ENCODE measurements at regions not wholly inside any gene's neighbourhood (a gene's known extent, or its start where the extent isn't known, plus 50 kb on each side); places are given as distances from the start of the nearest gene placed in this dataset.
"Not testable (repeated sequence)": the region's sequence is repeated elsewhere in the genome, so short reads cannot be mapped to it uniquely, and the experiment has no call there.

DNA sequence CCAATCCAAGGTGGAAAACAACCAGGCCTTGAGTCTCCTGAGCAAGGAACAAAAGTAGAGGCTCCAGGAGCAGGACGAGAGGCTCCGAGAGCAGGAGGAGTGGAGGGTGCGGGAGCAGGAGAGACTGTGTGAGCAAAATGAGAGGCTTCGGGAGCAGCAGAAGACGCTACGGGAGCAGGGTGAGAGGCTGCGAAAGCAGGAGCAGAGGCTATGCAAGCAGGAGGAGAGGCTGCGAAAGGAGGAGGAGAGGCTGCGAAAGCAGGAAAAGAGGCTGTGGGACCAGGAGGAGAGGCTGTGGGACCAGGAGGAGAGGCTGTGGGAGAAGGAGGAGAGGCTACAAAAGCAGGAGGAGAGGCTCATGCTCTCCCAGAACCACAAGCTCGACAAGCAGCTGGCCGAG lies 60.3 kb upstream of the UBE2Q2 start:
- no peak overlapping the region for H3K4me3 ChIP-seq (ENCODE audit: low read depth, low read length)
- no peak for DNase-seq (ENCODE audit: low read depth)
- TF ChIP-seq, protein P1, sequence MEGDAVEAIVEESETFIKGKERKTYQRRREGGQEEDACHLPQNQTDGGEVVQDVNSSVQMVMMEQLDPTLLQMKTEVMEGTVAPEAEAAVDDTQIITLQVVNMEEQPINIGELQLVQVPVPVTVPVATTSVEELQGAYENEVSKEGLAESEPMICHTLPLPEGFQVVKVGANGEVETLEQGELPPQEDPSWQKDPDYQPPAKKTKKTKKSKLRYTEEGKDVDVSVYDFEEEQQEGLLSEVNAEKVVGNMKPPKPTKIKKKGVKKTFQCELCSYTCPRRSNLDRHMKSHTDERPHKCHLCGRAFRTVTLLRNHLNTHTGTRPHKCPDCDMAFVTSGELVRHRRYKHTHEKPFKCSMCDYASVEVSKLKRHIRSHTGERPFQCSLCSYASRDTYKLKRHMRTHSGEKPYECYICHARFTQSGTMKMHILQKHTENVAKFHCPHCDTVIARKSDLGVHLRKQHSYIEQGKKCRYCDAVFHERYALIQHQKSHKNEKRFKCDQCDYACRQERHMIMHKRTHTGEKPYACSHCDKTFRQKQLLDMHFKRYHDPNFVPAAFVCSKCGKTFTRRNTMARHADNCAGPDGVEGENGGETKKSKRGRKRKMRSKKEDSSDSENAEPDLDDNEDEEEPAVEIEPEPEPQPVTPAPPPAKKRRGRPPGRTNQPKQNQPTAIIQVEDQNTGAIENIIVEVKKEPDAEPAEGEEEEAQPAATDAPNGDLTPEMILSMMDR (IDR thresholded peaks at IDR 0.05; ENCODE audit: low read depth, low read length, missing control alignments), result no peak
- in situ Hi-C loops (cut with HindIII; ENCODE audit: low sequenced_read_pairs), result no loop called here

DNA sequence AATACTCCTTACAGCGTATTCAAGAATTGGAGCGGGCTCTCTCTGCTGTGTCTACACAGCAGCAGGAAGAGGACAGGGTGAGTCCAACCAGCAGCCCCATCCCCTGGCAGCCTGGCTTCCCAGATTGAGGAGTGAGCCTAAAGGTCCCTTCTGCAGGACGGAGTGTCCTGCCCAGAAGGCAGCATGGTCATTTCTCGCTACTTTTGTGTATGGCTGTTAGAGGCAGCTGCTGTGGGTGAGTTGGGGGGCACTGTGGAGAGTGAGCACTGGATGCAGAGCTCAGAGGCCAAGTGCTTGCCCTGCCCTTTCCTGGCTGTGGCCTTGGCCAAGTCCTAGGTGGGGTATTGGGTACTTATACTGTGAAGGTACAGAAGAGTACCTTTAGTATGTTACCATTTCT lies 62.3 kb upstream of the UBE2Q2 start:
- DNase-seq (ENCODE audit: low read depth); H3K4me3 ChIP-seq (ENCODE audit: low read depth, low read length); in situ Hi-C loops (cut with HindIII; ENCODE audit: low sequenced_read_pairs): not testable (repeated sequence)

DNA sequence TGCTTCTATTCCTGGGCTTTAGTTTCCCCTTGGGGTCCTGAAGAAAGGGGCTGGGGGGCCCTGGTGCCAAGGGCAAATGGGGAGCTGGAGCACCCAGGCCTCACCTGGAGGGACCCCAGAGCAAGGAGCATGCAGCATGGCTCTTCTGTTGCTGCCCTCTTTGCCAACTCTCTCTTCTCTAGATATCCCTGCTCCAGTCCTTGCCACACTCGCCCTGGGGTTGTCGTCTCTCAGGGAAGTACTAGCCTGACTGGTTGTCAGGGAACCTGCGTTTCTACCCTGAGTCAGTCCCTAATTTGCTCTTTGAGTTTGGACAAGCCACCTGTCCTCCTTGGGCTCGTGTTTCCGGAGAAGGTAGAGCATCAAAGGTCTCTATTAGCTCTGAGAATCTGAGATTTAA lies 63.7 kb upstream of the UBE2Q2 start:
- TF ChIP-seq, protein P1 (IDR thresholded peaks at IDR 0.05; ENCODE audit: low read depth, low read length, missing control alignments), result no peak
- no peak for DNase-seq (ENCODE audit: low read depth)
- in situ Hi-C loops (cut with HindIII; ENCODE audit: low sequenced_read_pairs), result no loop called here
- H3K4me3 ChIP-seq (ENCODE audit: low read depth, low read length), result no peak overlapping the region

DNA sequence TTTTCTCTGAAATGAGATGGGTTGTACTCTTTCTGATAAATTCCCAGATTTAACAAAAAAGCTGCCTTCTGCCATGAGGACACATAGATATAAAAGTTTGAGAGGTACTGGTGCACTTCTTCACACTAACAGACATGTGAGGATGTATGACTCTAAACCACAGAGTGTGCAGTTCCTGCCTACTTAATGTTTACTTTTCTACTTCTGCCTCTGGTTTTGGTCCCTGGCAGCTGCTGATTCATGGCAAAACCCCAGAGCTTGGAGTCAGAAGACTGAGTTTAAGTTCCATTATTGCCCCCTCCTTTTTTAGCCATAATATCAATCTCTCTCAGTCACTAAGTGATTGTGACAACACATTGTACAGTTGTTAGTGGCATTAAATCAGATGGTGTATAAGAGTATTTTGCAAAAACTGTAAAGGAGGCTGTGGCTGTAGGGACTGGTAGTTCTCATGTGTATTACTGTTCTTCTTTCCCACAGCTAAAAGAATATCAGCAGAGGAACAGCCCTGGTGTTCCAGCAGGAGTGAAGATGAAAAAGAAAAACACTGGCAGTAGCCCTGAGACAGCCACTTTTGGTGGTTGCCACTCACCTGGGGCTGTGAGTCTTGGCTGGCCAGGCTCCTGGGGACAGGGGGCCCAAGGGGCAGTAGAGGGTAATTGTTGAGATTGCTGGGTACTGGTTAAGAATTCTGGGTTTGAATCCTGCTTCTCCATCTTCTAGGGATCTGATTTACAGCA lies 64.4 kb upstream of the CSPG4 start:
- H3K4me3 ChIP-seq (ENCODE audit: low read depth, low read length); DNase-seq (ENCODE audit: low read depth); in situ Hi-C loops (cut with HindIII; ENCODE audit: low sequenced_read_pairs): not testable (repeated sequence)

DNA sequence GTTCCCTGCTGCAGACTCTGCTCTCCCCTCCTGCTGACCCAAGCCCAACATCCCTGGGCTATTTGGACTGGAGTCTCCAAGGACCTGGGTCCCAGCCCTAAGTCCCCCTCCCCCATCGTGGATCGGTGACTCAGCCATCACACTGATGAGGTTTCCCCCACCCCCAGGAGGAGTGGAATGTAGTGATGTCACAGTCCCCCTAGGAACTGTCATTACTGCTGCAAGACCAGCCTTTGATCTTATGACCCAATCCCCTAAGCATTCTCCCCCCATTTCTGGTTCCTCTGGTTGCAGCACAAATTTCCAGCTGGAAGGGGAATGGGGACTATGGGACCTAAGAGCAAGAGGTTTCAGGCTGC lies 63.4 kb upstream of the CSPG4 start:
- TF ChIP-seq, protein P1 (IDR thresholded peaks at IDR 0.05; ENCODE audit: low read depth, low read length, missing control alignments), result no peak
- DNase-seq (ENCODE audit: low read depth), result no peak
- H3K4me3 ChIP-seq (ENCODE audit: low read depth, low read length), result no peak overlapping the region
- in situ Hi-C loops (cut with HindIII; ENCODE audit: low sequenced_read_pairs), result no loop called here

DNA sequence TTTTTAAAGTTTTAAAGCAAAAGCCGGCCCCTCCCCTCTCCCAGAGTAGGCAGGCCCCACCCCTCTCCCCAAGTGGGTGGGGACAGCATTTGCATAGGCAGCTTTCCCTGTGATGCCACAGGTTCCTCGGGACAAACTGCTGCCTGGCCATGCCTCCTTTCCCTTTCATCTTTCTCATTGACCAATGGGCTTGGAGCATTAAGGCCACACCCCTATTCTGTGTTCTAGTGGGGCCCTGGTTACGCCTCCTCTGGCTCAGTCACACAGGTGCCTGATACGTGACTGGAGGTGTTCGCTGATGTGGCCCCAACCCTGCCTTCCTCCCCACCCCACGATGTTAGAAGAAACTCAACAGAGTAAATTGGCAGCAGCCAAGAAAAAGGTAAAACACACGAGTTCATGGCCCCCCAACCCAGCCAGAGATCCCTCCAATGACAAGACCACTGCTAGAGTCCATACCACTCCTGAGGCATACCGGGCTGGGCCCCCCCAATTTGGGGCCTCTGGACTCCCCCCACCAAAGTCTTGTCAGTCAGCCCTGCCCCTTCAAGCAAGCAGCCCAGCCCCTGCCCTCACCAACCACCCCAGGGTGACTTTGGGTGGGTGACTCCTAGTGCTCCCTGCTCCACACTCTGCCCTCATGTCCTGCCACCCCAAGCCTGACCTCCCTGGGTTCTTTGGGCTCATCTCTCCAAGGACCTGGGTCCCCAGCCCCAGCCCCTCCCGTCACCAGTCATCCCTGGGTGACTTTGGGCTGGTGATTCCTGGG lies 62.8 kb upstream of the CSPG4 start:
- DNase-seq (ENCODE audit: low read depth), result no peak
- H3K4me3 ChIP-seq (ENCODE audit: low read depth, low read length), result no peak overlapping the region
- in situ Hi-C loops (cut with HindIII; ENCODE audit: low sequenced_read_pairs), result no loop called here
- TF ChIP-seq, protein P1 (IDR thresholded peaks at IDR 0.05; ENCODE audit: low read depth, low read length, missing control alignments), result no peak

DNA sequence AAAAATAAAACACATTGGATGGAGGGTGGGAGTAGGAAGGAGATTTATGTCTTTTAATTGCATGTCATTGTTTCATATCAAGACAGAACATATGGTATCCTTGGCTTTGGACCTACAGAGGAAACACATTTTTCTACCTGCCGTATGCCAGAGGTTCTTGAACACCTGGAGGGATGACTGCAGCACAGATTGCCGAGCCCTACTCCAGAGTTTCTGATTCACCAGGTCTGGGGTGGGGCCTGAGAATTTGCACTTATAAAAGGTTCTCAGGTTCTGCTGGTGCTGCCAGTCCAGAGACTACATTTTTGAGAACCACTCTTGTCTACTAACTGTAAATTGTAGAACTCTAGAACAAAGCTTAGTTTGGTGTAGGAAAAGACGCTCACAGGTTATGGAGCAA lies 61.3 kb upstream of the CSPG4 start:
- in situ Hi-C loops (cut with HindIII; ENCODE audit: low sequenced_read_pairs); DNase-seq (ENCODE audit: low read depth); H3K4me3 ChIP-seq (ENCODE audit: low read depth, low read length): not testable (repeated sequence)

DNA sequence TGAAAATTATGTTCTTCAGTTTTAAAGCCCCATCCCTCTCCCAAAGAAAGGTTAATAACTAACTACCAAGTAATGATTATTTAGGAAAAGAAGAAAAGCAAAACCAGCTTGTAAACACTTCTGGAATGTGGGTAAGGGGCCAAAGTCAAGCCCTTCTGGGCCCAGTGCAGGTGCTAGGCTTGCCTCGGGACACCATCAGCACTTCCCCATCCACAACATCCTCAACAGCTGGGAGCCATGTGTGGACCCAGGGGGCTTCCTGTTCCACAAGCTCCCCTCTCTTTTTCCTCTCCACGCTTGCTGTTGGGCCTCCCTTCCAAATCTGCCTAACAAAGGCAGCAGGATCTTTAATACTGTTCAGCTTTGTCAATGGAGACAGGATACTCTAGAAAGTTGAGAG lies 58.4 kb upstream of the CSPG4 start:
- H3K4me3 ChIP-seq (ENCODE audit: low read depth, low read length); in situ Hi-C loops (cut with HindIII; ENCODE audit: low sequenced_read_pairs); DNase-seq (ENCODE audit: low read depth): not testable (repeated sequence)
